ENCODE measurements at regions not wholly inside any gene's neighbourhood (a gene's known extent, or its start where the extent isn't known, plus 50 kb on each side); places are given as distances from the start of the nearest gene placed in this dataset.

DNA sequence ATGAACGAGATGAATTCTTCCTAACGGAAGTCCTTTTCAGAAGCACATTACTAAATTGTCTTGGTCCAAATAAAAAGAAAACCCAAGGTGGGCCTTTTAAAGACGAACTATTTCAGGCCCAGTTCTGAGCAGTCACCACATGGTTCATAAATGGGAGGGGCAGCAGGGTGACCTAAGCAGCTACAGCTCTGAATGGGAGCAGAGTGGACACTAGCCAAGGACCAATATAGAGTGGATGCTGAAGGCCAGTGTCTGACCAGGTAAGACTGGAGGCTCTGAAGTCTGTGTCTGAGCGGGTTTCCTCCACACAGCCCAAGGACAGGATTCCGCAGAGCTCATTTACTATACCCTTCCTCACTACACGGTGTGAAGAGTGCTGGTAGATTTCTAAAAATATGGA is 159.1 kb downstream of the TMEM26 start:
- no peak for TF ChIP-seq EP300 (IDR thresholded peaks at IDR 0.05)
- no peak for TF ChIP-seq POLR2A (IDR thresholded peaks at IDR 0.05; ENCODE audit: low read depth)
- no peak for TF ChIP-seq POLR2AphosphoS5 (IDR thresholded peaks at IDR 0.05)
- TF ChIP-seq, protein P1, sequence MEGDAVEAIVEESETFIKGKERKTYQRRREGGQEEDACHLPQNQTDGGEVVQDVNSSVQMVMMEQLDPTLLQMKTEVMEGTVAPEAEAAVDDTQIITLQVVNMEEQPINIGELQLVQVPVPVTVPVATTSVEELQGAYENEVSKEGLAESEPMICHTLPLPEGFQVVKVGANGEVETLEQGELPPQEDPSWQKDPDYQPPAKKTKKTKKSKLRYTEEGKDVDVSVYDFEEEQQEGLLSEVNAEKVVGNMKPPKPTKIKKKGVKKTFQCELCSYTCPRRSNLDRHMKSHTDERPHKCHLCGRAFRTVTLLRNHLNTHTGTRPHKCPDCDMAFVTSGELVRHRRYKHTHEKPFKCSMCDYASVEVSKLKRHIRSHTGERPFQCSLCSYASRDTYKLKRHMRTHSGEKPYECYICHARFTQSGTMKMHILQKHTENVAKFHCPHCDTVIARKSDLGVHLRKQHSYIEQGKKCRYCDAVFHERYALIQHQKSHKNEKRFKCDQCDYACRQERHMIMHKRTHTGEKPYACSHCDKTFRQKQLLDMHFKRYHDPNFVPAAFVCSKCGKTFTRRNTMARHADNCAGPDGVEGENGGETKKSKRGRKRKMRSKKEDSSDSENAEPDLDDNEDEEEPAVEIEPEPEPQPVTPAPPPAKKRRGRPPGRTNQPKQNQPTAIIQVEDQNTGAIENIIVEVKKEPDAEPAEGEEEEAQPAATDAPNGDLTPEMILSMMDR (IDR thresholded peaks at IDR 0.05) = no peak

DNA sequence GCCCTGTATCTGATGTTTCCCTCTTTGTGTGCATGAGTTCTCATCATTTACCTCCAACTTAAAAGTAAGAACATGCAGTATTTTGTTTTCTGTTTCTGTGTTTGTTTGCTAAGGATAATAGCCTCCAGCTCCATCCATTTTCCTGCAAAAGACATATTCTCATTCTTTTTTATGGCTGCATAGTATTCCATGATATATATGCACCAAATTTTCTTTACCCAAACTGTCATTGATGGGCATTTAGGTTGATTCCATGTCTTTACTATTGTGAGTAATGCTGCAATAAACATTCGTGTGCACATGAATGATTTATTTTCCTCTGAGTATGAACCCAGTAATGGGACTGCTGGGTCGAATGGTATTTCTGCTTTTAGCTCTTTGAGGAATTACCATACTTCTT is 163.4 kb downstream of the TMEM26 start:
- 78% methylated on average over 2 of the region's 2 CpGs for WGBS
- no peak overlapping the region for H3K4me3 ChIP-seq
- no peaks in the 10 kb centered on the region for H3K27me3 ChIP-seq
- H3K4me1 ChIP-seq = peaks cover 0 to 13% (median 12%) of the 10 kb centered on the region in 4 donors
- H3K9me3 ChIP-seq = no peaks in the 10 kb centered on the region
- DNase-seq (ENCODE audit: extremely low spot score) = no peak
- no peak overlapping the region for H3K27ac ChIP-seq (replicated peaks in 1 of 4)
- intact Hi-C loops (cut with DNase I) = loop anchor here (10.0 kb wide), 1 partner anchor 445 kb away; no protein-coding TSS in a partner anchor
- no peak for TF ChIP-seq POLR2AphosphoS5 (IDR thresholded peaks at IDR 0.05)
- no peaks in the 10 kb centered on the region for H3K36me3 ChIP-seq

More for the DNA sequence above, 159.1 kb downstream of the TMEM26 start:
- no peak overlapping the region for H3K4me3 ChIP-seq
- 69% methylated on average over 6 of the region's 6 CpGs for WGBS
- no peaks in the 10 kb centered on the region for H3K36me3 ChIP-seq
- DNase-seq (ENCODE audit: extremely low spot score) = no peak
- H3K4me1 ChIP-seq = peaks cover 0 to 18% (median 17%) of the 10 kb centered on the region in 4 donors
- intact Hi-C loops (cut with DNase I) = loop anchor here (10.0 kb wide), 1 partner anchor 441 kb away; no protein-coding TSS in a partner anchor
- H3K9me3 ChIP-seq = peaks cover 0 to 11% (median 0%) of the 10 kb centered on the region in 4 donors
- H3K27ac ChIP-seq (replicated peaks in 1 of 4) = peak overlapping the region; percentile 50 to 64 (median 56)
- H3K27me3 ChIP-seq = no peaks in the 10 kb centered on the region

DNA sequence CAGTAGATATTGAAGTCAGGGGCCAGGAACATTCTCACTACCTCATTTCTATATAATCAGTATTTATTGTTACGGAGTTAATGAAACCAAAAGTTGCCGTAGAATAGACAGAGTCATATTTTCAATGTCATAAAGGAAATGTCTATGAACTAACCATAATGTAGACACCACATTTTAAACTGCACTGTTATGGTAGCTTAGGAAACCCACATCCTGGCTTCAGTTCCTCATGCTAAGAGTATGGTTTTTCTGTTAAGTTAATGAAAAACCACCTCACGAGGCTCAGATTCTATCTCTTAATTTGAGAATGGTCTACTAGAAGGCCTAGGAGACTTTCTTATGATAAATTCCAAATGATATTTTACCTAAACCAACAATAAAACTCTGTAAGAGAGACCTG is 166.5 kb downstream of the TMEM26 start:
- Histone ChIP-seq H3K36me3 (no peaks in the 10 kb centered on the region), H3K9me3 (no peaks in the 10 kb centered on the region), H3K4me3 (no peak overlapping the region), H3K4me1 (peaks cover 0 to 25% (median 24%) of the 10 kb centered on the region in 4 donors), H3K27me3 (no peaks in the 10 kb centered on the region), H3K27ac (replicated peaks in 1 of 4) (no peak overlapping the region)
- DNase-seq (ENCODE audit: extremely low spot score) = no peak
- WGBS = 80% methylated on average over 3 of the region's 3 CpGs
- TF ChIP-seq, protein P1 (IDR thresholded peaks at IDR 0.05) = no peak
- TF ChIP-seq POLR2AphosphoS5 (IDR thresholded peaks at IDR 0.05) (no peak), EP300 (IDR thresholded peaks at IDR 0.05) (no peak), POLR2A (IDR thresholded peaks at IDR 0.05; ENCODE audit: low read depth) (no peak)
- intact Hi-C loops (cut with DNase I) = no loop called here

DNA sequence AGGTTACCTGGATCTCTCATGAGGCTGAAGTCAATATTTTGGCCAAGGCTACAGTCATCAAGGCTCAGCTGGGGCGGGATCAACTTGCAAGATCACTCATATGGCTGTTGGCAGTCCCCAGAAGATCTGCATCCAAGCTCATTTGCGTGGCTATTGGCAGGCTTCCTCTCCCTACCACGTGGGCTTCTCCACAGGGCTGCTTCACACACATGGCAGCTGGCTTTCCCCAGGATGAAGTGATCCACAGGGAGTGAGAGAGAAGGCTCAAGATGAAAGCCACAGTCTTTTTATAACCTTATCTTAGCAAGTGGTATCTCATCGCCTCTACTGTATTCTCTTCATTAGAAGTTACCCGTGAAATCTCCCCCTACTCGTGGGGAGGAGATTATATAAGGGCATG is 167.4 kb downstream of the TMEM26 start:
- Histone ChIP-seq H3K36me3 (no peaks in the 10 kb centered on the region), H3K4me1 (peaks cover 0 to 28% (median 26%) of the 10 kb centered on the region in 4 donors), H3K27me3 (no peaks in the 10 kb centered on the region), H3K9me3 (no peaks in the 10 kb centered on the region), H3K4me3 (no peak overlapping the region), H3K27ac (replicated peaks in 1 of 4) (no peak overlapping the region)
- TF ChIP-seq, protein P1 (IDR thresholded peaks at IDR 0.05) = no peak
- TF ChIP-seq POLR2AphosphoS5 (IDR thresholded peaks at IDR 0.05) (no peak), EP300 (IDR thresholded peaks at IDR 0.05) (no peak), POLR2A (IDR thresholded peaks at IDR 0.05; ENCODE audit: low read depth) (no peak)
- DNase-seq (ENCODE audit: extremely low spot score) = no peak
- intact Hi-C loops (cut with DNase I) = loop anchor here (2.0 kb wide), 1 partner anchor 469 kb away; no protein-coding TSS in a partner anchor
- 71% methylated on average over 6 of the region's 6 CpGs for WGBS

DNA sequence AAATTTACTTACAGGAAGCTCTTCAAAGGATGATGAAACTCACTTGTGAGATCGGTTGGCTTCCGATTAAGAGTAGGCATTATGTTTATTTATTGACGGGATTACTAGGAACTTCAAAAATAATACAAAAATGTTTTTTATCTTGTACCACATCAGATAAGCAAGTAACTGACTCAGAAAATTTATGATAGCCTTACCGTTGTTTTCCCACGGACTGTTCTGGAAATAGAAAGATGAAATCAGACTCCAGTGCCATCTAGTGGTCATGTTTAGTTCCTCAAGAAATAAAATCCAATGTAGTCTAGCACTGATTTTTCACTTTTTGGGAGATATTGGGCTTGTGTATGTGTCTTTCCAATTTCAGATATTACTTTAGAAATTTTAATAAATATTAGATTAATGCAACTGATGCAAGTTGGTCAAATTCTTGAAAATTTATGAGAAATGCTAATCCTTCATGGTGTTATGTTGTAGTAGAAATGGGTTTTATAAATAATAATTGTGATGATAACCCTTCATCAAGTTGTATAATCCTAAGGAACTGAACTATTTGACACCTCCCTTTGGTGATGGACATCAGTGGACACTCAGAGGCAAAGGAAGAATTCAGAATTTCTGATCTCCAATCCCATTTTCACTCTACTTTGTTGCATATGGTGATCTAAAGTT is 168.8 kb downstream of the TMEM26 start:
- 31% methylated on average over 5 of the region's 5 CpGs for WGBS
- intact Hi-C loops (cut with DNase I) = loop anchor here (2.0 to 5.0 kb wide), 3 partner anchors 147 to 468 kb away; no protein-coding TSS in a partner anchor
- peaks cover 0 to 40% (median 32%) of the 10 kb centered on the region in 4 donors for H3K4me1 ChIP-seq
- no peak overlapping the region for H3K4me3 ChIP-seq
- no peak for TF ChIP-seq EP300 (IDR thresholded peaks at IDR 0.05)
- no peak for TF ChIP-seq POLR2AphosphoS5 (IDR thresholded peaks at IDR 0.05)
- TF ChIP-seq POLR2A (IDR thresholded peaks at IDR 0.05; ENCODE audit: low read depth) = no peak
- TF ChIP-seq, protein P1 (IDR thresholded peaks at IDR 0.05) = peak; percentile 65 to 81 (median 72)
- no peak for DNase-seq (ENCODE audit: extremely low spot score)
- peak overlapping the region in 1 of 4 donors; percentile 4 for H3K27ac ChIP-seq (replicated peaks in 1 of 4)
- H3K36me3 ChIP-seq = no peaks in the 10 kb centered on the region
- no peaks in the 10 kb centered on the region for H3K9me3 ChIP-seq
- no peaks in the 10 kb centered on the region for H3K27me3 ChIP-seq
